ENCODE measurements at regions not wholly inside any gene's neighbourhood (a gene's known extent, or its start where the extent isn't known, plus 50 kb on each side); places are given as distances from the start of the nearest gene placed in this dataset.

DNA sequence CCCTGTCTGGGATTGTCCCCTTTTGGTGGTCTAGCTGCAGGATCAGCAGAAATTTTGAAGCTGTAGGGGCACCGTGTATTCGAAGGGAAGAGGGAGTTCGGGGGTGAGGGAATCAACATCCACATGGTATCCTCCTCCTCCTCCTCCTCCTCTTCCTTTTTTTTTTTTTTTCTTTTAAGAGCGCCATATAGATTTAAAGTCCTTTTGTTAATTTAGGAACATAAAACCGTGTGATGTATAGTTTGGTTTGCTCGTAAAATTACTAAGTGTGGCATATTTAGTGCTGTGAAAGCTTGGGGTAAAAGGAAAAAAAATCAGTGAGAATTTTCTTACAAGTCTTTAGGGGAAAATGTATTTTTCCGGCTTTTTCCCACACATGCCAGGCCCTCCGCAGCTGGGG lies 50.1 kb upstream of the GSE1 start:
- TF ChIP-seq, protein P1, sequence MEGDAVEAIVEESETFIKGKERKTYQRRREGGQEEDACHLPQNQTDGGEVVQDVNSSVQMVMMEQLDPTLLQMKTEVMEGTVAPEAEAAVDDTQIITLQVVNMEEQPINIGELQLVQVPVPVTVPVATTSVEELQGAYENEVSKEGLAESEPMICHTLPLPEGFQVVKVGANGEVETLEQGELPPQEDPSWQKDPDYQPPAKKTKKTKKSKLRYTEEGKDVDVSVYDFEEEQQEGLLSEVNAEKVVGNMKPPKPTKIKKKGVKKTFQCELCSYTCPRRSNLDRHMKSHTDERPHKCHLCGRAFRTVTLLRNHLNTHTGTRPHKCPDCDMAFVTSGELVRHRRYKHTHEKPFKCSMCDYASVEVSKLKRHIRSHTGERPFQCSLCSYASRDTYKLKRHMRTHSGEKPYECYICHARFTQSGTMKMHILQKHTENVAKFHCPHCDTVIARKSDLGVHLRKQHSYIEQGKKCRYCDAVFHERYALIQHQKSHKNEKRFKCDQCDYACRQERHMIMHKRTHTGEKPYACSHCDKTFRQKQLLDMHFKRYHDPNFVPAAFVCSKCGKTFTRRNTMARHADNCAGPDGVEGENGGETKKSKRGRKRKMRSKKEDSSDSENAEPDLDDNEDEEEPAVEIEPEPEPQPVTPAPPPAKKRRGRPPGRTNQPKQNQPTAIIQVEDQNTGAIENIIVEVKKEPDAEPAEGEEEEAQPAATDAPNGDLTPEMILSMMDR (IDR thresholded peaks at IDR 0.05; ENCODE audit: low read depth, low read length) = no peak
- no peak for TF ChIP-seq EZH2phosphoT487 (IDR thresholded peaks at IDR 0.05; ENCODE audit: low read depth)
